ENCODE measurements at regions not wholly inside any gene's neighbourhood (a gene's known extent, or its start where the extent isn't known, plus 50 kb on each side); places are given as distances from the start of the nearest gene placed in this dataset.

- TF ChIP-seq CEBPB (IDR thresholded peaks at IDR 0.05; ENCODE audit: low read depth) (no peak), RAD21 (IDR thresholded peaks at IDR 0.05; ENCODE audit: low read depth) (no peak), ZFX (IDR thresholded peaks at IDR 0.05) (no peak), FOSL1 (IDR thresholded peaks at IDR 0.05; ENCODE audit: low read depth) (no peak), POLR2A (IDR thresholded peaks at IDR 0.05; ENCODE audit: borderline replicate concordance, extremely low read depth, insufficient read depth, insufficient read length) (no peak), SIN3A (IDR thresholded peaks at IDR 0.05; ENCODE audit: low read depth) (no peak), CBX3 (IDR thresholded peaks at IDR 0.05; ENCODE audit: low read depth) (no peak), TCF7L2 (IDR thresholded peaks at IDR 0.05; ENCODE audit: borderline replicate concordance, extremely low read depth, insufficient read depth, insufficient read length) (no peak), POLR2AphosphoS5 (IDR thresholded peaks at IDR 0.05; ENCODE audit: low read depth, low read length) (no peak)
- TF ChIP-seq, protein P1, sequence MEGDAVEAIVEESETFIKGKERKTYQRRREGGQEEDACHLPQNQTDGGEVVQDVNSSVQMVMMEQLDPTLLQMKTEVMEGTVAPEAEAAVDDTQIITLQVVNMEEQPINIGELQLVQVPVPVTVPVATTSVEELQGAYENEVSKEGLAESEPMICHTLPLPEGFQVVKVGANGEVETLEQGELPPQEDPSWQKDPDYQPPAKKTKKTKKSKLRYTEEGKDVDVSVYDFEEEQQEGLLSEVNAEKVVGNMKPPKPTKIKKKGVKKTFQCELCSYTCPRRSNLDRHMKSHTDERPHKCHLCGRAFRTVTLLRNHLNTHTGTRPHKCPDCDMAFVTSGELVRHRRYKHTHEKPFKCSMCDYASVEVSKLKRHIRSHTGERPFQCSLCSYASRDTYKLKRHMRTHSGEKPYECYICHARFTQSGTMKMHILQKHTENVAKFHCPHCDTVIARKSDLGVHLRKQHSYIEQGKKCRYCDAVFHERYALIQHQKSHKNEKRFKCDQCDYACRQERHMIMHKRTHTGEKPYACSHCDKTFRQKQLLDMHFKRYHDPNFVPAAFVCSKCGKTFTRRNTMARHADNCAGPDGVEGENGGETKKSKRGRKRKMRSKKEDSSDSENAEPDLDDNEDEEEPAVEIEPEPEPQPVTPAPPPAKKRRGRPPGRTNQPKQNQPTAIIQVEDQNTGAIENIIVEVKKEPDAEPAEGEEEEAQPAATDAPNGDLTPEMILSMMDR (IDR thresholded peaks at IDR 0.05 in 2 of 3, conservative IDR thresholded peaks at IDR 0.05 in 1 of 3; ENCODE audit: borderline replicate concordance in 1 of 3, insufficient read depth in 1 of 3, low read depth in 2 of 3, low read length in 2 of 3), result no peak
These were observed 644.4 kb upstream of the IGFBP3 start for GRCh38 chr7:46565253-46566096.
